ENCODE measurements at regions not wholly inside any gene's neighbourhood (a gene's known extent, or its start where the extent isn't known, plus 50 kb on each side); places are given as distances from the start of the nearest gene placed in this dataset.

GRCh38 chr3:72408983-72409779 is 439.1 kb downstream of the SHQ1 start:
- DNase-seq = no peak
- Histone ChIP-seq H3K9me3 (ENCODE audit: control insufficient read depth, low read length) (no peaks in the 10 kb centered on the region), H3K4me1 (ENCODE audit: control insufficient read depth, insufficient read depth, low read length) (peaks cover 21% of the 10 kb centered on the region), H3K27ac (ENCODE audit: low read depth, low read length) (no peak overlapping the region), H3K4me3 (ENCODE audit: low read length) (no peak overlapping the region), H3K9ac (ENCODE audit: extremely low read depth, low read length, poor library complexity, severe bottlenecking) (no peak overlapping the region), H3K36me3 (ENCODE audit: control insufficient read depth, insufficient read depth, low read length) (no peaks in the 10 kb centered on the region), H3K27me3 (ENCODE audit: control insufficient read depth, insufficient read depth, low read length, poor library complexity, severe bottlenecking) (no peaks in the 10 kb centered on the region)
- TF ChIP-seq CTCF (conservative IDR thresholded peaks at IDR 0.05) = no peak
- H3K36me3 Mint-ChIP-seq (ENCODE audit: low read depth) = no peaks in the 10 kb centered on the region
- no peaks in the 10 kb centered on the region for H3K27me3 Mint-ChIP-seq (ENCODE audit: insufficient read depth)
- no peak overlapping the region for H3K4me3 Mint-ChIP-seq
- no peaks in the 10 kb centered on the region for H3K9me3 Mint-ChIP-seq
- WGBS, 2 experiments (ENCODE audit: insufficient coverage in 1 of 2, insufficient read length in 1 of 2) = 99 to 100% methylated on average over 4 to 5 of the region's 5 CpGs
- peaks cover 81% of the 10 kb centered on the region for H3K4me1 Mint-ChIP-seq
- no peak overlapping the region for H3K27ac Mint-ChIP-seq

GRCh38 chr3:72407766-72408165 is 440.5 kb downstream of the SHQ1 start:
- no peaks in the 10 kb centered on the region for H3K27me3 Mint-ChIP-seq (ENCODE audit: insufficient read depth)
- no peaks in the 10 kb centered on the region for H3K36me3 ChIP-seq (ENCODE audit: control insufficient read depth, insufficient read depth, low read length)
- no peaks in the 10 kb centered on the region for H3K9me3 Mint-ChIP-seq
- DNase-seq = no peak
- H3K27ac ChIP-seq (ENCODE audit: low read depth, low read length) = no peak overlapping the region
- H3K27ac Mint-ChIP-seq = no peak overlapping the region
- no peak overlapping the region for H3K4me3 ChIP-seq (ENCODE audit: low read length)
- no peak overlapping the region for H3K4me3 Mint-ChIP-seq
- no peaks in the 10 kb centered on the region for H3K27me3 ChIP-seq (ENCODE audit: control insufficient read depth, insufficient read depth, low read length, poor library complexity, severe bottlenecking)
- peaks cover 89% of the 10 kb centered on the region for H3K4me1 Mint-ChIP-seq
- H3K9me3 ChIP-seq (ENCODE audit: control insufficient read depth, low read length) = no peaks in the 10 kb centered on the region
- 86 to 90% methylated on average over 6 of the region's 6 CpGs for WGBS, 2 experiments (ENCODE audit: insufficient coverage in 1 of 2, insufficient read length in 1 of 2)
- H3K36me3 Mint-ChIP-seq (ENCODE audit: low read depth) = no peaks in the 10 kb centered on the region
- H3K4me1 ChIP-seq (ENCODE audit: control insufficient read depth, insufficient read depth, low read length) = peaks cover 32% of the 10 kb centered on the region
- no peak for TF ChIP-seq CTCF (conservative IDR thresholded peaks at IDR 0.05)
- no peak overlapping the region for H3K9ac ChIP-seq (ENCODE audit: extremely low read depth, low read length, poor library complexity, severe bottlenecking)

GRCh38 chr3:72405943-72406566 is 442.2 kb downstream of the SHQ1 start:
- no peak overlapping the region for H3K4me3 Mint-ChIP-seq
- H3K36me3 Mint-ChIP-seq (ENCODE audit: low read depth) = no peaks in the 10 kb centered on the region
- no peaks in the 10 kb centered on the region for H3K27me3 ChIP-seq (ENCODE audit: control insufficient read depth, insufficient read depth, low read length, poor library complexity, severe bottlenecking)
- no peaks in the 10 kb centered on the region for H3K9me3 Mint-ChIP-seq
- H3K27ac ChIP-seq (ENCODE audit: low read depth, low read length) = peak overlapping the region; percentile 1
- TF ChIP-seq CTCF (conservative IDR thresholded peaks at IDR 0.05) = no peak
- peaks cover 89% of the 10 kb centered on the region for H3K4me1 Mint-ChIP-seq
- H3K27ac Mint-ChIP-seq = no peak overlapping the region
- no peak overlapping the region for H3K4me3 ChIP-seq (ENCODE audit: low read length)
- no peak for DNase-seq
- H3K27me3 Mint-ChIP-seq (ENCODE audit: insufficient read depth) = no peaks in the 10 kb centered on the region
- WGBS, 2 experiments (ENCODE audit: insufficient coverage in 1 of 2, insufficient read length in 1 of 2) = 84 to 90% methylated on average over 5 to 6 of the region's 7 CpGs
- H3K4me1 ChIP-seq (ENCODE audit: control insufficient read depth, insufficient read depth, low read length) = peaks cover 37% of the 10 kb centered on the region
- H3K9me3 ChIP-seq (ENCODE audit: control insufficient read depth, low read length) = no peaks in the 10 kb centered on the region
- H3K9ac ChIP-seq (ENCODE audit: extremely low read depth, low read length, poor library complexity, severe bottlenecking) = no peak overlapping the region
- H3K36me3 ChIP-seq (ENCODE audit: control insufficient read depth, insufficient read depth, low read length) = no peaks in the 10 kb centered on the region
